Lower leg skin (tissue), 4 donors: ENCODE measurements at regions not wholly inside any gene's neighbourhood (a gene's known extent, or its start where the extent isn't known, plus 50 kb on each side); places are given as distances from the start of the nearest gene placed in this dataset.
"Not testable (repeated sequence)": the region's sequence is repeated elsewhere in the genome, so short reads cannot be mapped to it uniquely, and the experiment has no call there.

Source experiments
- DNase-seq, 2 donors: peaks; one replicate each; pipeline ENCODE4 v3.0.0-alpha.2; 2019; ENCODE audit warnings: low spot score in 2 of 2
- H3K4me3 ChIP-seq: fragments of 200-600 bp; sonication (generic); 2 replicates; pipeline ENCODE4 v1.5.1; 2017; ENCODE audit warnings: mild to moderate bottlenecking, low read depth; ENCODE audit not compliant: poor library complexity, severe bottlenecking
- POLR2A ChIP-seq, 2 donors: fragments of 450-650 bp; IDR thresholded peaks; one replicate each; pipeline ENCODE4 v1.6.1; 2016 to 2017; ENCODE audit warnings: antibody characterized with exemption in 2 of 2, mild to moderate bottlenecking in 1 of 2, moderate library complexity in 1 of 2
- WGBS, 2 donors: methylation state at CpG; one replicate each; pipeline ENCODE4 v1.1.5; 2018; 5-methylcytosine and 5-hydroxymethylcytosine counted together
- intact Hi-C: fragments of 100-400 bp; cut with DNase I; formaldehyde crosslinking; loops from one replicate; pipeline ENCODE4 v1.15.0; 2023; ENCODE audit warnings: low total_unique reads
- TF ChIP-seq, protein P1 (sequence below), 3 donors: fragments of 450-650 bp; IDR thresholded peaks; one replicate each; pipeline ENCODE4 v1.5.1; 2016; ENCODE audit warnings: antibody characterized with exemption in 3 of 3, mild to moderate bottlenecking in 3 of 3, moderate library complexity in 2 of 3

DNA sequence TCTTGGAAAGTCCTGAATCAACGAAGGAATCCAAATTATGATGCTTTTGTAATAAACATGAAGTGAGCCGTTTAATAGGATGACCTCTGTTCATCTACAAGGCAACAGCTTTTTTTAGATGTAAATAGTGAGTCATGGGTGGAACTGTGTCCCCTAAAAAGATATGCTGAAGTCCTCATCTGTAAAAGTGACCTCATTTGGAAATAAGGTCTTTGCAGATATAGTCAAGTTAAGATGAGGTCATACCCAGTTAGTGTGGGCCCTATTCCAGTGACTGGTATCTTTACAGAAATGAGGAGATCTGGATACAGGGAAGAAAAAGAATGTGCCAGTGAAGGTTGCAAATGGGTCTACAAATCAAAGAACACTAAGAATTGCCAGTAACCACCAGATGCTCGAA lies 1287.3 kb upstream of the ADGRL4 start:
- H3K4me3 ChIP-seq: no peak overlapping the region
- intact Hi-C loops: no loop called here
- no peak for TF ChIP-seq POLR2A (IDR thresholded peaks at IDR 0.05)
- TF ChIP-seq, protein P1, sequence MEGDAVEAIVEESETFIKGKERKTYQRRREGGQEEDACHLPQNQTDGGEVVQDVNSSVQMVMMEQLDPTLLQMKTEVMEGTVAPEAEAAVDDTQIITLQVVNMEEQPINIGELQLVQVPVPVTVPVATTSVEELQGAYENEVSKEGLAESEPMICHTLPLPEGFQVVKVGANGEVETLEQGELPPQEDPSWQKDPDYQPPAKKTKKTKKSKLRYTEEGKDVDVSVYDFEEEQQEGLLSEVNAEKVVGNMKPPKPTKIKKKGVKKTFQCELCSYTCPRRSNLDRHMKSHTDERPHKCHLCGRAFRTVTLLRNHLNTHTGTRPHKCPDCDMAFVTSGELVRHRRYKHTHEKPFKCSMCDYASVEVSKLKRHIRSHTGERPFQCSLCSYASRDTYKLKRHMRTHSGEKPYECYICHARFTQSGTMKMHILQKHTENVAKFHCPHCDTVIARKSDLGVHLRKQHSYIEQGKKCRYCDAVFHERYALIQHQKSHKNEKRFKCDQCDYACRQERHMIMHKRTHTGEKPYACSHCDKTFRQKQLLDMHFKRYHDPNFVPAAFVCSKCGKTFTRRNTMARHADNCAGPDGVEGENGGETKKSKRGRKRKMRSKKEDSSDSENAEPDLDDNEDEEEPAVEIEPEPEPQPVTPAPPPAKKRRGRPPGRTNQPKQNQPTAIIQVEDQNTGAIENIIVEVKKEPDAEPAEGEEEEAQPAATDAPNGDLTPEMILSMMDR (IDR thresholded peaks at IDR 0.05): no peak
- no peak for DNase-seq
- WGBS, 2 donors: 59 to 78% methylated on average over 3 of the region's 3 CpGs

DNA sequence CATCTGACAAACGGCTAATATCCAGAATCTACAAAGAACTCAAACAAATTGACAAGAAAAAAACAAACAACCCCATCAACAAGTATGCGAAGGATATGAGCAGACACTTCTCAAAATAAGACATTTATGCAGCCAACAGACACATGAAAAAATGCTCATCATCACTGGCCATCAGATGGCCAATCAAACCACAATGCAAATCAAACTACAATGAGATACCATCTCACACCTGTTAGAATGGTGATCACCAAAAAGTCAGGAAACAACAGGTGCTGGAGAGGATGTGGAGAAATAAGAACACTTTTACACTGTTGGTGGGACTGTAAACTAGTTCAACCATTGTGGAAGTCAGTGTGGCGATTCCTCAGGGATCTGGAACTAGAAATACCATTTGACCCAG lies 1282.2 kb upstream of the ADGRL4 start:
- WGBS, 2 donors: 89 to 91% methylated on average over 3 of the region's 3 CpGs
- intact Hi-C loops, DNase-seq, H3K4me3 ChIP-seq: not testable (repeated sequence)

DNA sequence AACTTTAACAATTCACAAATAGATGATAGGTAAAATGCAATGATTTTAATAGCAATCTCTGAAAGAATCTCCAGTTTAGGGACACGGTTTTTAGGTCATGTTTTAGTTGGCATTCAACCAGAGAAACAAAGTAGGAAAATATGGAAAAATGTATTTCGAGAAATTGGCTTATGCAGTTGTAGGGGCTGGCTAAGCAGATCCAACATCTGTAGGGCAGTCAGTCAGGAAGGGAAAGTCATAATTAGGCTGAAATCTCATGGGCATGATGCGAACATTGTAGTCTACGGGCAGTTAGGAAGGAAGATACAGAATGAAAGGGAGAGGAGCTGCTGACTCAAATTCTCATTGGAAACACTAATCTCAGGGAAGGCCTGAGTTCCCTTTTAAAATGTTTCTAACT lies 1276.0 kb upstream of the ADGRL4 start:
- H3K4me3 ChIP-seq: no peak overlapping the region
- intact Hi-C loops: no loop called here
- WGBS, 2 donors: 63 to 70% methylated on average over 4 of the region's 4 CpGs
- TF ChIP-seq POLR2A (IDR thresholded peaks at IDR 0.05): no peak
- TF ChIP-seq, protein P1 (IDR thresholded peaks at IDR 0.05): no peak
- no peak for DNase-seq

DNA sequence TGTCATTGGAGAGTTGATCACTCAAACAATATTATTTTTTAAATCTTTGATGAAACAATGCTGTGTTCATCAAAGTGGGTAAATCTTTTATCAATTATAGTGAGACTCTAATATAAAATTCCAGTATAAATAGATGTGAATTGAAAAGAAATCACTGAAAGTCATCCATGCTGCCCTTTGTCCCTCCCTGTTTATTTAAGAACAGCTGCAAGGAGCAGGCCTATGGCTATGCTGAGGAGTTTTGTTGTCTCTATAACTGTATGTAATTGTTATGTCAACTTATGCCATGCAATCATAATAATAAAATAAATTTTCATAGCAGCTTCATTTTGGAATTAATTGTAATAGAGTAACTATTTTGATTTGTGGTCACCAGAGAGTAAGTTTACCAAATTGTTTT lies 1272.4 kb upstream of the ADGRL4 start:
- no peak for DNase-seq
- no peak overlapping the region for H3K4me3 ChIP-seq
- intact Hi-C loops: no loop called here
- TF ChIP-seq POLR2A (IDR thresholded peaks at IDR 0.05): no peak

DNA sequence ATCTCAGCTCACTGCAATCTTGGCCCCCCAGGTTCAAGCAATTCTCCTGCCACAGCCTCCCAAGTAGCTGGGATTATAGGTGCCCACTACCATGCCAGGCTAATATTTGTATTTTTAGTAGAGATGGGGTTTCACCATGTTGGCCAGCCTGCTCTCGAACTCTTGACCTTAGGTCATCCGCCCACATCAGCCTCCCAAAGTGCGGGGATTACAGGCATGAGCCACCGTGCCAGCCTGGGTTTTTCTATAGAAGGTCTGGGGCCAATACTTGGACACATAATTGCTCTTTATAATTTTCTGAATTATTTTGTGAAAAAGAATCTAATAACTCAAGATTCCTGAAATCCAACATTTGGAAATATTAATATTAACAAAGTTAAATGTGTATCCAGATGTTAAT lies 1267.7 kb upstream of the ADGRL4 start:
- H3K4me3 ChIP-seq: no peak overlapping the region
- TF ChIP-seq, protein P1 (IDR thresholded peaks at IDR 0.05): no peak
- TF ChIP-seq POLR2A (IDR thresholded peaks at IDR 0.05): no peak
- intact Hi-C loops: no loop called here
- WGBS, 2 donors: 83 to 94% methylated on average over 4 of the region's 4 CpGs
- no peak for DNase-seq

DNA sequence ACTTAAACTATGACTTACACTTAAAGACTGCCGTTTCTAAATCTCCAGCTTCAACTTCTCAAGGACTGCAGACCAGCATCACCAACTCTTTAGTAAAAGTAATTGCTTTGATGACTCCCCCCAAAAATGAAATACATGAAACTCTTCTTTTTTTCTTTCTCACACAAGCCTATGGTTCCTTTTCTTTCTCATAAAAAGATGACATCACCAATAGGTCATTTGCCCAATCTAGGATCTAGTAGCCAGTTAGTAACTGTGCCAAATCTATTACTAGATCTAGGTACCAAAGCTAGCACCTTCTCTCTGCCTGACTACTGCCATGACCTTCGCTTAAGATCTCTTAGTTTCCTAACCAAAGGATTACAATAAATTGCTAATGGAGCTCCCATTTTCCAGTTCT lies 1266.0 kb upstream of the ADGRL4 start:
- intact Hi-C loops: no loop called here
- H3K4me3 ChIP-seq: no peak overlapping the region
- no peak for TF ChIP-seq POLR2A (IDR thresholded peaks at IDR 0.05)
- TF ChIP-seq, protein P1 (IDR thresholded peaks at IDR 0.05): no peak
- no peak for DNase-seq
- 92 to 94% methylated on average over 2 of the region's 2 CpGs for WGBS, 2 donors

DNA sequence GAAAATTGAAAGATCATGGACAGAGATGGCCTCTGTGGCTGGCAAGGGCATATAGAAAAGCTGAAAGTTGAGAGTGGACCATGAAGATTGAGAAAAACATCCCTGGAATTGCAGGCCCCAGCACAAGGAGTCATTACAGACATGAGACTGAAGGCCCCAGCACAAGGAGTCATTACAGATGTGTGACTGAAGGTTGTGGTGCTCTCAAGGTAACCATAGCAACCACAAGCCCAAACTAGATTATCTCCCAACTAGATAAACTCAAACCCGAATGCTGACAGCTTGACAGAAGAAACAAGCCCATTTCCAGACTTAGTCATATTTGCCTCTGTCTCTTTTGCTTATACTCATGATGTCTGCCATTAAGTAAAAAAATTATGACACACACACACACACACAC lies 1252.1 kb upstream of the ADGRL4 start:
- 37 to 78% methylated on average over 1 of the region's 1 CpG for WGBS, 2 donors
- TF ChIP-seq, protein P1 (IDR thresholded peaks at IDR 0.05): no peak
- TF ChIP-seq POLR2A (IDR thresholded peaks at IDR 0.05): no peak
- no peak overlapping the region for H3K4me3 ChIP-seq
- DNase-seq: no peak
- intact Hi-C loops: no loop called here
